Liver (tissue), 3 donors: ENCODE measurements at regions not wholly inside any gene's neighbourhood (a gene's known extent, or its start where the extent isn't known, plus 50 kb on each side); places are given as distances from the start of the nearest gene placed in this dataset.

Experiments
- ATF3 ChIP-seq: IDR thresholded peaks from 2 replicates; pipeline ENCODE4 v1.6.1; 2016; ENCODE audit warnings: antibody characterized with exemption
- CTCF ChIP-seq: fragments of 150-350 bp; IDR thresholded peaks from 2 replicates; pipeline ENCODE4 v1.5.1; 2017; ENCODE audit warnings: improper control_type of control experiment, low read depth, low read length; ENCODE audit not compliant: missing input control
- EGR1 ChIP-seq, 2 donors: IDR thresholded peaks; 2 replicates each; pipeline ENCODE4 v1.6.1; 2016 to 2018; ENCODE audit warnings: antibody characterized with exemption in 2 of 2, low read depth in 2 of 2
- FOXA1 ChIP-seq: IDR thresholded peaks from 2 replicates; pipeline ENCODE4 v1.6.1; 2016; ENCODE audit warnings: antibody characterized with exemption
- GABPA ChIP-seq, 2 donors: IDR thresholded peaks in 1 of 2; conservative IDR thresholded peaks in 1 of 2; 2 replicates each; pipeline ENCODE4 v1.6.1; 2016; ENCODE audit warnings: antibody characterized with exemption in 2 of 2, mild to moderate bottlenecking in 1 of 2, moderate library complexity in 1 of 2
- JUND ChIP-seq, 2 donors: IDR thresholded peaks; 2 replicates each; pipeline ENCODE4 v1.6.1; 2016; ENCODE audit warnings: antibody characterized with exemption in 2 of 2
- MAX ChIP-seq: IDR thresholded peaks from 2 replicates; pipeline ENCODE4 v1.6.1; 2016; ENCODE audit warnings: antibody characterized with exemption
- RAD21 ChIP-seq, 2 donors: IDR thresholded peaks; 2 replicates each; pipeline ENCODE4 v1.6.1; 2016; ENCODE audit warnings: antibody characterized with exemption in 2 of 2, mild to moderate bottlenecking in 2 of 2
- REST ChIP-seq: IDR thresholded peaks from 2 replicates; pipeline ENCODE4 v1.6.1; 2016; ENCODE audit warnings: antibody characterized with exemption, mild to moderate bottlenecking
- RXRA ChIP-seq, 2 donors: IDR thresholded peaks; 2 replicates each; pipeline ENCODE4 v1.6.1; 2017 to 2018; ENCODE audit warnings: antibody characterized with exemption in 2 of 2, mild to moderate bottlenecking in 1 of 2
- SP1 ChIP-seq: IDR thresholded peaks from 2 replicates; pipeline ENCODE4 v1.6.1; 2018; ENCODE audit warnings: antibody characterized with exemption, mild to moderate bottlenecking
- TAF1 ChIP-seq: conservative IDR thresholded peaks from 2 replicates; pipeline ENCODE4 v1.6.1; 2016; ENCODE audit warnings: antibody characterized with exemption, mild to moderate bottlenecking
- YY1 ChIP-seq: IDR thresholded peaks from 2 replicates; pipeline ENCODE4 v1.6.1; 2016; ENCODE audit warnings: antibody characterized with exemption, mild to moderate bottlenecking
- donor health status: healthy.
- donor health status: healthy.

- TF ChIP-seq CTCF = no peak
- TF ChIP-seq YY1 = no peak
- TF ChIP-seq REST = no peak
- TF ChIP-seq RXRA (IDR thresholded peaks at IDR 0.05) = no peak
- TF ChIP-seq EGR1 (IDR thresholded peaks at IDR 0.05; ENCODE audit: low read depth in 2 of 2) = no peak
- TF ChIP-seq JUND (IDR thresholded peaks at IDR 0.05) = no peak
- TF ChIP-seq ATF3 = no peak
- no peak for TF ChIP-seq SP1
- TF ChIP-seq FOXA1 = no peak
- no peak for TF ChIP-seq MAX
- TF ChIP-seq TAF1 = no peak
- no peak for TF ChIP-seq GABPA (IDR thresholded peaks at IDR 0.05 in 1 of 2, conservative IDR thresholded peaks at IDR 0.05 in 1 of 2)
- no peak for TF ChIP-seq RAD21 (IDR thresholded peaks at IDR 0.05)
These were observed 328.0 kb downstream of the ZNF621 start for GRCh38 chr3:40852712-40853111.
